CD8-positive, alpha-beta memory T cell (primary cell): ENCODE measurements at regions not wholly inside any gene's neighbourhood (a gene's known extent, or its start where the extent isn't known, plus 50 kb on each side); places are given as distances from the start of the nearest gene placed in this dataset.

Experiments used
- CTCF ChIA-PET: fragments of 350-600 bp; sonication (Branson Sonifier 250); formaldehyde crosslinking; loops from one replicate; lab custom pipeline; 2021; ENCODE audit warnings: antibody characterized with exemption; lab: Charles Lee
- POLR2A ChIA-PET: fragments of 350-600 bp; sonication (Branson Sonifier 250); formaldehyde crosslinking; loops from one replicate; lab custom pipeline; 2021; ENCODE audit warnings: antibody characterized with exemption; lab: Charles Lee
- DNase-seq, 5 donors: peaks; one replicate each; pipeline versions ENCODE4 v3.0.0 to v3.0.0-alpha.2; 2020 to 2022; ENCODE audit warnings: mixed read lengths in 1 of 5
- H3K27ac ChIP-seq: one replicate; pipeline ENCODE4 v1.7.0; 2013; ENCODE audit warnings: low read depth, mild to moderate bottlenecking, low read length, moderate library complexity
- H3K27me3 ChIP-seq: 2 replicates; pipeline ENCODE4 v1.7.0; 2013; ENCODE audit warnings: low read length, mild to moderate bottlenecking; ENCODE audit not compliant: insufficient read depth, poor library complexity, severe bottlenecking
- H3K36me3 ChIP-seq: 2 replicates; pipeline ENCODE4 v1.7.0; 2013; ENCODE audit warnings: mild to moderate bottlenecking, low read length, moderate library complexity; ENCODE audit not compliant: insufficient read depth
- H3K4me1 ChIP-seq: 2 replicates; pipeline ENCODE4 v1.7.0; 2013; ENCODE audit warnings: mild to moderate bottlenecking, low read length, moderate library complexity; ENCODE audit not compliant: insufficient read depth
- H3K4me3 ChIP-seq: 2 replicates; pipeline ENCODE4 v1.7.0; 2013; ENCODE audit warnings: mild to moderate bottlenecking, low read length
- H3K9me3 ChIP-seq: 2 replicates; pipeline ENCODE4 v1.7.0; 2013; ENCODE audit warnings: mild to moderate bottlenecking, low read length
- H3K27ac Mint-ChIP-seq, 8 donors: one replicate each; pipeline ENCODE4 v1.8.0; 2020 to 2021; ENCODE audit warnings: mixed read lengths in 8 of 8, mild to moderate bottlenecking in 6 of 8, inconsistent platforms in 3 of 8, moderate library complexity in 3 of 8
- H3K27me3 Mint-ChIP-seq, 2 donors: one replicate each; pipeline ENCODE4 v1.8.0; 2020 to 2021; ENCODE audit warnings: mixed read lengths in 2 of 2, mild to moderate bottlenecking in 1 of 2, moderate library complexity in 1 of 2
- H3K36me3 Mint-ChIP-seq, 3 donors: one replicate each; pipeline ENCODE4 v1.8.0; 2020 to 2021; ENCODE audit warnings: mixed read lengths in 3 of 3, inconsistent platforms in 1 of 3, mild to moderate bottlenecking in 1 of 3
- H3K4me1 Mint-ChIP-seq, 3 donors: one replicate each; pipeline ENCODE4 v1.8.0; 2020 to 2021; ENCODE audit warnings: mixed read lengths in 3 of 3, inconsistent platforms in 1 of 3, mild to moderate bottlenecking in 1 of 3
- H3K4me3 Mint-ChIP-seq, 7 donors: one replicate each; pipeline ENCODE4 v1.8.0; 2020 to 2021; ENCODE audit warnings: mixed read lengths in 7 of 7, mild to moderate bottlenecking in 6 of 7, moderate library complexity in 4 of 7, inconsistent platforms in 2 of 7
- H3K9me3 Mint-ChIP-seq, 5 donors: one replicate each; pipeline ENCODE4 v1.8.0; 2020 to 2022; ENCODE audit warnings: mixed read lengths in 5 of 5, mild to moderate bottlenecking in 3 of 5, moderate library complexity in 2 of 5, inconsistent platforms in 1 of 5

DNA sequence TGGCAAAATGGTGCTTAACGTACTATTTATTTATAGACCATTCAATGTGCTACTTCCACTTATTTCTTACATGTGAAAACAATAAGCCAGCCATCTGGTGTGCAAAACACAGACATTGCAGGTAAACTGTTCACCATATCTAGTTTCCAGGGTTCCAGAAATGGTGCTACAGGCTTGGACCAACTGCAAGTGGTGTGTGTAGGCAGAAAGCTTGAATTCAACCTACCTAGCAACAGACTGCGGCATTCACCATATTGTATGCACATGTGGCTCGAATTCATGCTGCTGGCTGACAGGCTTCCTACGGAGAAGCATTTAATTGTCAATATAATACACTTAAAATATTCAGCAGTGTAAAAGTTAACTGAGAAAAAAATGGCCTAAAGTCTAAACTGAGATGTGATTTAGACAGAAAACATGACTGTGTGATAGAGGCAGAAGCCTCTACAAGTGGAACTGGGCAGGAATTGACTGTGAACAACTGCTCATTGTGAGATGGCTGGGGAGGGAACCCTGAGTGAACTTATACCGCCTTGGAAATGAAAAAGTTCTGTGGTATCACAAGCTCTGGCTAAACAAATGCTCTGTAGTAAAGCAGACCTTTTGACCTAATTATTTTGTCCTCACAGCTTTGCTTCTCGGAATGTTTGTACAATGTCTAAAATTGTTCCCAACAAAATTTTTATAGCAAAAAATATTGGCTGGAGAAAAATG is 434.7 kb downstream of the GRIA2 start:
- Mint-ChIP-seq H3K27ac (no peak overlapping the region), H3K27me3 (no peaks in the 10 kb centered on the region), H3K9me3 (peaks cover 0 to 12% (median 3%) of the 10 kb centered on the region in 5 donors), H3K4me1 (no peaks in the 10 kb centered on the region), H3K36me3 (no peaks in the 10 kb centered on the region), H3K4me3 (no peak overlapping the region)
- no peaks in the 10 kb centered on the region for H3K36me3 ChIP-seq
- DNase-seq, result no peak
- no peaks in the 10 kb centered on the region for H3K9me3 ChIP-seq
- no peak overlapping the region for H3K4me3 ChIP-seq
- POLR2A ChIA-PET, result no interaction called here
- H3K4me1 ChIP-seq, result no peaks in the 10 kb centered on the region
- CTCF ChIA-PET, result no interaction called here
- H3K27ac ChIP-seq, result no peak overlapping the region
- no peaks in the 10 kb centered on the region for H3K27me3 ChIP-seq

DNA sequence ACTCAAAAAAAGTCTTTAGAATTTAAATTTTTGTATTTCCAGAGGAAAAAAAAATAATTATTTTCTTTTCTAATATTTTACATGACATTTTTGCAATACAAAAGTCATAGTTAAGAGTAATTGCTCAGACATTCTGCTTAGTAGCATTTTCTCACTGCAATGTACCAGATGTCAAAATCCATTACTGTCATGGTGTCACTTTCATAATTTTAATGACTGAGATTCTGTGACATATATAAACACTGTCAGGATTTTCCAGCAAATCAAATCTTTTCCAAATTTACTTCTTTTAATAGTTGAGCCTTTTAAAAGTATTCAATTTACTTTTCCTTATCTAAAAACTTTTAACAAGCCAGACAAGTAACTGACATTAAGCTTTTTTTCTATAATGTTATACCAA is 422.7 kb downstream of the GRIA2 start:
- Histone ChIP-seq H3K4me3 (no peak overlapping the region), H3K9me3 (no peaks in the 10 kb centered on the region), H3K27ac (no peak overlapping the region), H3K36me3 (no peaks in the 10 kb centered on the region), H3K4me1 (no peaks in the 10 kb centered on the region), H3K27me3 (no peaks in the 10 kb centered on the region)
- Mint-ChIP-seq H3K27me3 (no peaks in the 10 kb centered on the region), H3K4me1 (no peaks in the 10 kb centered on the region), H3K27ac (no peak overlapping the region), H3K4me3 (no peak overlapping the region), H3K9me3 (peaks cover 2 to 34% (median 7%) of the 10 kb centered on the region in 5 donors), H3K36me3 (no peaks in the 10 kb centered on the region)
- DNase-seq, result no peak
- POLR2A ChIA-PET, result no interaction called here
- CTCF ChIA-PET, result no interaction called here

DNA sequence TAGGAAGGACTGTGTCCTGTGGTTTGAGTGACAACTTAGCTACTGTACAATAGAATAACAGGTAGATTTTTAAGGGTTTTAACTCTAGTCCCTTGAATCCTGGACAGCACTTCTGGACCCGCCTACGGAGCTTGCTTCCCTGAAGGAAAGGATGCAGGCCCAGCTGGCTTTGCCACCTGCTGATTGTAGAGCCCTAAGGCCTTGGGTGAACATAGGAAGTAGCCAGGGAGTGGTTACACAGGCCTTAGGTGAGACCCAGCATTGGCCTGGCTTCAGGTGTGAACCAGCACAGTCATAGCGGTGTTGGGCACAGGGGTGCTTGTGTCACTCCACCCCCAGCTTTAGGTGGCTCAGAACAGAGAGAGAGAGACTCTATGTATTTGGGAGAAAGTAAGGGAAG is 413.5 kb downstream of the GRIA2 start:
- POLR2A ChIA-PET, result no interaction called here
- Histone ChIP-seq H3K27me3 (no peaks in the 10 kb centered on the region), H3K4me1 (no peaks in the 10 kb centered on the region), H3K27ac (no peak overlapping the region), H3K36me3 (no peaks in the 10 kb centered on the region), H3K9me3 (no peaks in the 10 kb centered on the region), H3K4me3 (no peak overlapping the region)
- H3K27me3 Mint-ChIP-seq, result no peaks in the 10 kb centered on the region
- no peak overlapping the region for H3K27ac Mint-ChIP-seq
- DNase-seq, result no peak
- no peaks in the 10 kb centered on the region for H3K4me1 Mint-ChIP-seq
- H3K4me3 Mint-ChIP-seq, result no peak overlapping the region
- peaks cover 0 to 4% (median 0%) of the 10 kb centered on the region in 3 donors for H3K36me3 Mint-ChIP-seq
- peaks cover 0 to 11% (median 7%) of the 10 kb centered on the region in 5 donors for H3K9me3 Mint-ChIP-seq
- CTCF ChIA-PET, result no interaction called here

DNA sequence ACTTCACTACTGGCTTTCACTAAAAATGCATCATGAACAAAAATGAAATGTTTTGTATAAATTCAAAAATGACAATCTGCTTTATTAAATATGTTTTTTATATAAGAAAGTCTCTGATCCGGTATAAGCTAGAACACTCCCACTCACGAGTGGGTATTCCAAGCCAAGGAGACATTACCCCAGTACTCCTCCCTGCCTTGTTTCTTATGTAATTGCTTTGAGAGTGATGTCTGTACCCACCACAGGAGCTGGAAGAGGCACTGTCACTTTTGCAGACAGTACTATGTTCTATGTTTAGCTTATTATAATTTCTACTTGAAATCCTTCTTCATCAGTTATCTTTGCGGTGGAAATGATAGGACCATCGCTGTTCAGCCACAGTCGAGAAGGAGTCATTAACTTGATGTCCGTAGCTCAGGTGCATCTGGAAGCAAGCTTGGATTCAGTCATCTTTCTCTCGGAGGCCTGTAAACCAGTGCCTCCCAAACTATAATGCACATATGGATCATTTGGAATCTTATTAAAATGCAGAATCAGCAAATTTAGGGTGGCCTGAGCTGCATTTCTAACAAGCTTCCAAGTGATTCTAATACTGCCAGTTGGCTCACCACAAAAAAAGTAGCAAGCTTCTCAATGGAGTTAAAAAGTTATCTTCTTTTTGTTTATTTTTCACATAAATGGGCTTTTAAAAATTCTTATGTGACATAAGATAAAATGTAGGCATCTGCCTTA is 396.4 kb downstream of the GRIA2 start:
- H3K27me3 ChIP-seq, result no peaks in the 10 kb centered on the region
- H3K4me1 ChIP-seq, result no peaks in the 10 kb centered on the region
- H3K4me3 Mint-ChIP-seq, result no peak overlapping the region
- H3K27me3 Mint-ChIP-seq, result no peaks in the 10 kb centered on the region
- H3K4me1 Mint-ChIP-seq, result no peaks in the 10 kb centered on the region
- no peaks in the 10 kb centered on the region for H3K36me3 Mint-ChIP-seq
- ChIA-PET POLR2A (no interaction called here), CTCF (no interaction called here)
- H3K9me3 Mint-ChIP-seq, result peaks cover 2 to 13% (median 6%) of the 10 kb centered on the region in 5 donors
- no peak overlapping the region for H3K27ac ChIP-seq
- no peak for DNase-seq
- no peak overlapping the region for H3K4me3 ChIP-seq
- H3K9me3 ChIP-seq, result no peaks in the 10 kb centered on the region
- no peaks in the 10 kb centered on the region for H3K36me3 ChIP-seq
- no peak overlapping the region for H3K27ac Mint-ChIP-seq

DNA sequence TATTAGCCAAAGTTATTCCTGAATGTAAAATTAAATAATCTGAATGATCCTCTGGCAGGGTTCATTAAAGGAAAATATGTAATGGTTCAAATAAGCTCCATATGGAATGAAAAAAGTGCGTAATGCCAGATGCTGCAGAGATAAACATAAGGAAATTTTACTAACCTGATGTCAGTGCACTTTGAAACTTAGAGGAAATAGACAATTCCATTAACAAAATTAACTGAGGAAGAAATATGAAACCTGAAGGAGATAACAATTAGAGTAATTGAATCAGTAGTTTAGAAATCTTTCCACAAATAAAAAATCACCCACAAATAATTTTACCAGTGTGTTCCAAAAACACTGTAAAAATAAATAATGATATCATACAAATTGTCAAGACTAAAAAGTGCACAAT is 387.5 kb downstream of the GRIA2 start:
- Mint-ChIP-seq H3K27me3 (no peaks in the 10 kb centered on the region), H3K9me3 (peaks cover 0 to 20% (median 2%) of the 10 kb centered on the region in 5 donors), H3K4me3 (no peak overlapping the region), H3K4me1 (no peaks in the 10 kb centered on the region), H3K36me3 (no peaks in the 10 kb centered on the region), H3K27ac (no peak overlapping the region)
- no peak overlapping the region for H3K27ac ChIP-seq
- CTCF ChIA-PET, result no interaction called here
- H3K4me3 ChIP-seq, result no peak overlapping the region
- no peaks in the 10 kb centered on the region for H3K27me3 ChIP-seq
- H3K9me3 ChIP-seq, result no peaks in the 10 kb centered on the region
- no peaks in the 10 kb centered on the region for H3K36me3 ChIP-seq
- POLR2A ChIA-PET, result no interaction called here
- DNase-seq, result no peak
- H3K4me1 ChIP-seq, result no peaks in the 10 kb centered on the region

DNA sequence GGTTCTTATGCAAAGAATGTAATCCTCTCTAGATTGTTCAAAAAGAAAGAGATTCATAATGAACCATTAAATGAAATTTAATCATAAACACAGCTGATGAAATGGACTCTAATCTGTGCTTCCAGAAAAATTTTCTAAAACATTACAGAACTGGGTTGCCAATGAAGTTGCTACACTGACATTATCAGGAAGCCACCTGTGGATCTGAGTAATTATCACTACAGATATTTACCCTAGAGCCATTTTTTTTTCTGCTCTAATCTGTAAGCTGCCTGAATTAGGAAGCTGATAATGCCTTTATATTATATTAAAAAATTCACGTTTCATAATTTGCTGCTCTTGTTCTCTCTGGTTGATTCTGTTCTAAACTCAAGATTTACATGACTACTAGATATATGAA is 380.1 kb downstream of the GRIA2 start:
- Mint-ChIP-seq H3K4me3 (no peak overlapping the region), H3K9me3 (peaks cover 0 to 21% (median 12%) of the 10 kb centered on the region in 5 donors), H3K27ac (no peak overlapping the region), H3K36me3 (no peaks in the 10 kb centered on the region), H3K27me3 (no peaks in the 10 kb centered on the region), H3K4me1 (no peaks in the 10 kb centered on the region)
- ChIA-PET CTCF (no interaction called here), POLR2A (no interaction called here)
- H3K9me3 ChIP-seq, result no peaks in the 10 kb centered on the region
- no peak overlapping the region for H3K27ac ChIP-seq
- H3K36me3 ChIP-seq, result no peaks in the 10 kb centered on the region
- H3K27me3 ChIP-seq, result no peaks in the 10 kb centered on the region
- H3K4me1 ChIP-seq, result no peaks in the 10 kb centered on the region
- no peak for DNase-seq
- H3K4me3 ChIP-seq, result no peak overlapping the region

DNA sequence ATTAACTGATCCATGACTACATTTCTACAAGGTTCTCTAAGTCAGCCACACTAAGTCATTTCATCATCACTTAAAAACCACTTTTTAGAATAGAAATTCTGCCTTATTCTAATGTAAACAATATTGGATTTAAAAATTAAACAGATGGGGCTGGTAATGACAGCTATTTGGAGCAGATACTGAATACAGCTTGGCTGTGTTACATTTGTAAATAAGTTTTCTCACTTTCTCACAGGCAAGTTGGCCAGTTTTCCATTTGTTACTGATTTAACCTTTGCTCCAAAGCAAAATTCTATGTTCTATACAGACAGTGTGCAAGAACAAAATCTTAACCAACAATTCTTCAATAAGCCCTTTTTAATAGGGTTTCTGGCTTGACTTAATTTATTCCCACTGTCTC is 370.7 kb downstream of the GRIA2 start:
- Histone ChIP-seq H3K27me3 (no peaks in the 10 kb centered on the region), H3K4me1 (no peaks in the 10 kb centered on the region), H3K9me3 (no peaks in the 10 kb centered on the region), H3K36me3 (no peaks in the 10 kb centered on the region), H3K4me3 (no peak overlapping the region), H3K27ac (no peak overlapping the region)
- peaks cover 0 to 19% (median 6%) of the 10 kb centered on the region in 5 donors for H3K9me3 Mint-ChIP-seq
- H3K4me3 Mint-ChIP-seq, result no peak overlapping the region
- ChIA-PET POLR2A (no interaction called here), CTCF (no interaction called here)
- no peak overlapping the region for H3K27ac Mint-ChIP-seq
- DNase-seq, result no peak
- no peaks in the 10 kb centered on the region for H3K36me3 Mint-ChIP-seq
- H3K27me3 Mint-ChIP-seq, result no peaks in the 10 kb centered on the region
- no peaks in the 10 kb centered on the region for H3K4me1 Mint-ChIP-seq

DNA sequence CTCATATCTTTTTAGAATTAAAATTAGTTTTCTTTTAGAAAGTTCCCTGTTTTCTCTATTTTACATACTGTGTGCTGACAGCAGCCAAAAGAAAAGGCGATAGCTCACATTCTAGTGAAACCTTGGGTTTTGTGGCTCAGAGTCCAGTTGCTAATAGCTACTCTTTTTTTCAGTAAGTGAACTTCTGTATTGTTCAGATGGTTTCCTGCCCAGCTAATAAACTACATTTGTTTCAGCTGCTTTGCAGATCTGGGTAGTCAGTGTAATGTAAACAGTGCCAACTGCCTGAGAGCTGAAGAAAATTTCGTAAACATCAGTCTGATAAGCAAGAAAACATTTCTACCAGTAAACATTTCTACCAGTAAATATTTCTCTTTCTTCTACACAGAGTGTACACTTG is 370.2 kb downstream of the GRIA2 start:
- H3K27me3 Mint-ChIP-seq, result no peaks in the 10 kb centered on the region
- Histone ChIP-seq H3K27ac (no peak overlapping the region), H3K36me3 (no peaks in the 10 kb centered on the region), H3K27me3 (no peaks in the 10 kb centered on the region), H3K4me1 (no peaks in the 10 kb centered on the region), H3K4me3 (no peak overlapping the region), H3K9me3 (no peaks in the 10 kb centered on the region)
- H3K27ac Mint-ChIP-seq, result no peak overlapping the region
- no peaks in the 10 kb centered on the region for H3K36me3 Mint-ChIP-seq
- no peak for DNase-seq
- CTCF ChIA-PET, result no interaction called here
- peaks cover 0 to 22% (median 6%) of the 10 kb centered on the region in 5 donors for H3K9me3 Mint-ChIP-seq
- POLR2A ChIA-PET, result no interaction called here
- H3K4me3 Mint-ChIP-seq, result no peak overlapping the region
- no peaks in the 10 kb centered on the region for H3K4me1 Mint-ChIP-seq
